Stimulated activated CD8-positive, alpha-beta memory T cell treated with anti-CD3 and anti-CD28 coated beads, Interleukin-4, amount 100 ng/mL, for 1 hour (primary cell): ENCODE measurements at regions not wholly inside any gene's neighbourhood (a gene's known extent, or its start where the extent isn't known, plus 50 kb on each side); places are given as distances from the start of the nearest gene placed in this dataset.

ENCODE experiments used
- DNase-seq, 2 donors: peaks; one replicate each; pipeline ENCODE4 v3.0.0-alpha.2; 2020; ENCODE audit warnings: low read depth in 2 of 2, low spot score in 1 of 2

- DNase-seq = no peak
Measured at GRCh38 chr12:91931111-91931510, 214.5 kb downstream of the BTG1 start.

DNA sequence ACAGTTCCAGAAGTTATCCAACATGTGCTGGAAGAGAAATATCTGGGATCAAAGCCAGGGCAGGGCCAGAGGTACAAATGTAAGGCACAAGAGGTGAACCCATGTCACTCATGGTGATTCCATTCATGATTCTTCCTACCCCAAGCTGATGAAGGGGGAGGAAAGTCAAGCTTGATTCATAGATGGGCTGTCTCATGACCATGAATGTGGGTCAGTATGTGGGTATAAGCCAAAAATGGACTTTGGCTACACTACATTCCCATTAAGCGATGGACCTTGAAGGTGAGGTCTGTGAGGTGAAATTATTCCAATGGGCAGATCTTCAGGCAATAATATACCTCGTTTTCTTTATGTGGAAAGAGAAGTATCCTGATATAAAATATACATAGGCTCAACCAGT, 217.1 kb downstream of the BTG1 start:
- no peak for DNase-seq

DNA sequence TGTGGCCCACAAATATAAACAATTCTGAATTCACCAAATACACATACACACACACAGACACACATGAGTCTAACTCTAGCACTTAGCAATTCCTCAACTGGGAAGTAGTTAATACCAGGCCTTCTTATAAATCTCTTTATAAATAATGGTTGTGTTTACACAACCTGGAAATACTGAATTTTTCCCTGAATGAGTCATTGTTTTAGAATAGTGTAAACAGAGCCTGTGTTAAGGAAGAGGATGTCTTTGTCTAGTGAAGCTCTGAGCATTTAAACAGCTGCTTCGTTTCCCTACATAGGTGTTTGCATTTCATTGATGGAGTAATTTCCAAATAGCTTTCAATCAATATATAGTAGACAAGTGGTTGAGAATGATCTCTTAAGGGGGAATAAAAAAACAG, 218.8 kb downstream of the BTG1 start:
- no peak for DNase-seq

DNA sequence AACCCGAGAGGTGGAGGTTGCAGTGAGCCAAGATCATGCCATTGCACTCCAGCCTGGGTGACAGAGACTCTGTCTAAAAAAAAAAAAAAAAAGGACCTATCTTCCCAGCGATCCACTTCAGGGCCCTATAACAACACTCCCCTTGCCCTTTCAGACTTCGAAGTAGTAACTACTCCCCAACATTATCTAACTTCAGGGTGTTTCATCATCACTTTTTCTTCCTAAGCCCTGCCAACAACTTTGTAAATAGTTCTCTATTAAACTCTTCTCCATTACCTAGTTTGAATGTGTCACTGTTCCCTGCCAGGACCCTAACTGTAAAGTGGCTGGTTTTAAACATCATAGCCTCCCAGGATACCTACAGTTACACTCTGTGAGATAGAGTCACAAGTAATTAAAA, 220.8 kb downstream of the BTG1 start:
- no peak for DNase-seq

DNA sequence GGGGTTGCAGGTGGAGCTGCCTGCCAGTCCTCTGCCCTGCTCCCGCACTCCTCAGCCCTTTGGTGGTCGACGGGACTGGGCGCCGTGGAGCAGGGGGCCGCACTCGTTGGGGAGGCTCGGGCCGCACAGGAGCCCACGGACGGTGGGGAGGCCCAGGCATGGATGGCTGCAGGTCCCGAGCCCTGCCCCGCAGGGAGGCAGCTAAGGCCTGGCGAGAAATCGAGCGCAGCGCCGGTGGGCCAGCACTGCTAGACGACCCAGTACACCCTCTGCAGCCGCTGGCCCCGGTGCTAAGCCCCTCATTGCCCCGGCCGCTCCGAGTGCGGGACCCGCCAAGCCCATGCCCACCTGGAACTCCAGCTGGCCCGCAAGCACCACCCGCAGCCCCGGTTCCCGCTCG, 221.8 kb downstream of the BTG1 start:
- DNase-seq = no peak

DNA sequence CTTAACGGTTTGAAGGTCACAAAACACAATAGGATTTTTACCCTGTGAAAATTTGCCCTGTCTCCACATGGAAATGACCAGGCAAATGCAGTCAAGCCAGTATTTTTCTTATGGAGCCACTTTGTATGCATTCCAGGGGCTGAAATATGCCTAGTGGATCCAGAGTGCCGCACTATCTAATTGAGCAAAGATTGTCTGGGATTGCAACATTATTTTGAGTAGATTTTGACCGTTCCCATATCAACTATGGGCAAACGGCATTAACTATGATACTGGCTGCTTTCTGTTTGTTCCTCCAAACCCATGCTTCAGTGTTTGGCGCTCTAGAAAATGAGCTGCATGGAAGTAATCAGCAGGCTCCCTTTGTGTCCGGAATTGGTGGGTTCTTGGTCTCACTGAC, 223.0 kb downstream of the BTG1 start:
- no peak for DNase-seq

DNA sequence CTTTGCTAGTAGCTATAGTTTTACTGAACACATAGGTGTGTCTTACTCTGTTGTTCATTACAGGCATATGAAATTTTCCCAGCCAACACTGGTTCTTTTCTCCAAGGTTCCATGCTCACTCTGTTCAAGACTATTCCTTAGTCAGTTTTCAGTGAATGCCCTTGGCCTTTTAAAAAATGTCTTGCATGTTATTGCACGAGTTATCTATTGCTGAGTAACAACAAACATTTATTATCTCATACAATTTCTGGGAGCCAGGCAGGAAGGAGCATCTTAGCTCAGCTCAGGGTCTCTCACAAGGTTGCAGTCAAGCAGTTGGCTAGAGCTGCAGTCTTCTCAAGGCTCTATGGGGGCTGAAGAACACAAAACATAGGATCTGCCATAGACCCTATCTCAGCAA, 223.5 kb downstream of the BTG1 start:
- no peak for DNase-seq

GRCh38 chr12:91921555-91921954, 224.1 kb downstream of the BTG1 start:
- no peak for DNase-seq

DNA sequence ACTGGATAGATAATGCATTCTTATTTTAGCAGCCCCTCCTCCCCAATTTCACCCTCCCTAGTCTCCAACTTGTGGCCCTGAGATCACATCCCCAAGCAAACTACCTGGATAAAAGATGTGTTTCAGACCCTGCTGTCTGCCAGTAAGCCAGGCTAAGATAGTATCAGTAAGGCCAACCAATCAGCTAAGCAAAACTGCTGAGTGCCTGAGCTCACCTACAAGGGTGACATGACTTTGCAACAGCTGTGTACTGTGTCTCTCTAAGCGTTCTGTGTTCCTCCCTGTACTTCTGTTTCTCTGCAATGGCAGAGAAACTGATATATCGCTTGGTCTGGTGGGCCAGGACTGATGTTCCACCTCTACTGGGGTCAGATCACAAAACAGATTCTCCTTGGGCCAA, 224.9 kb downstream of the BTG1 start:
- no peak for DNase-seq

DNA sequence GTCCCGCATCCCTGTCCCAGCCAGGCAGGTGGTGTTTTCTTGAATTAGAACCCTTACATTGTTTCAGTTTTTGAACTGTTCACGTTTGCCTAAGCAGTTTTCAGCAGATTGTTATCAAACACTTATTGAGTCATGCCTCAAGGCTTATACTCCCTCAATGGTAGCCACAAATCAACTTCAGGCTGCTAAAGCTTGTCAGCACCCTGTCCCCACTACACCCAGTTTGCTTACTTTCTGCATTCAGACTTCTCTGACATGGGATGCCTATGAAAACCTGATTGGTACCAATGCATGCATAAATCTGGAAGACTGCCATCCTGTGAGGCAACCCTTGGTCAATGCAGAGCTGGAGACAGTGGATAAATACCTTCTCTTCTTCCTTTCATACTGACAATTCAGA, 225.4 kb downstream of the BTG1 start:
- no peak for DNase-seq

GRCh38 chr12:91918431-91918830, 227.2 kb downstream of the BTG1 start:
- no peak for DNase-seq

DNA sequence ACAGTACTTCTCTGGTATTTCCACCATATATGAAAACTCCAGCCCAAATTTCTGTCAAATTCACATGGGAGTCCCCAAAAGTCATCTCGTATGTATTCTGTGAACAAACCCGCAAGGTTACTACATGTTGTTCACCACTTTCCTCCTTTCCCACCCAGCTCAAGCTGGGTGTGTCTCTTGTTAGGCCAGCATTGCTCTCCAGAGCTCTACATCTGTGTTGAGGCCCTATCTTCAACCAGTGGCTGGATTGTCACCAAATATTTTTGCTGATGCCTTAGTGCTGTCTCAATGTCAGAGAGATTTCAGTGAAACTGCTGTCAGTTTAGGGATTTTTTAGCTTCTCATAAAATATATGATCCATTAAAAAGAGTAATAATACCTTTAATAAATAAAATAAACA, 230.9 kb downstream of the BTG1 start:
- DNase-seq = no peak

GRCh38 chr12:91913651-91914050, 232.0 kb downstream of the BTG1 start:
- no peak for DNase-seq

GRCh38 chr12:91913124-91913523, 232.5 kb downstream of the BTG1 start:
- no peak for DNase-seq

DNA sequence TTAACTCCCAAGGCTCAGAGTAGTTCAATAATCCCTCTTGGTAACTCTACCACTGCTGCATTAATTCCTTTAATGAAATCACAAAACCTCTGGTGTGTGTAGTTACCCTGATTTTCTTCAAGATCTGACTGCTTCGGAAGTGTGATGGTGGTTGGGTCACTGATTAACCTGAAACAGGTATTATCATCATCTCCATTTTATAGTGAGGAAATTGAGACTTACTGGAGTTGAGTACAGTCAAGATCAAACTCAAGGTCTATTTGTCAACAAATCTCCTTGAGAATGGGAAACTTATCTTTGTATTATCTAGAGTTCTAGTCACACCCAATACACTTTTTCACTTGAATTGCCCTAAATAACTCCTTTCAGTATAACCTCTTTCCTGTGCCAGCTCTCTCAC, 233.5 kb downstream of the BTG1 start:
- no peak for DNase-seq

DNA sequence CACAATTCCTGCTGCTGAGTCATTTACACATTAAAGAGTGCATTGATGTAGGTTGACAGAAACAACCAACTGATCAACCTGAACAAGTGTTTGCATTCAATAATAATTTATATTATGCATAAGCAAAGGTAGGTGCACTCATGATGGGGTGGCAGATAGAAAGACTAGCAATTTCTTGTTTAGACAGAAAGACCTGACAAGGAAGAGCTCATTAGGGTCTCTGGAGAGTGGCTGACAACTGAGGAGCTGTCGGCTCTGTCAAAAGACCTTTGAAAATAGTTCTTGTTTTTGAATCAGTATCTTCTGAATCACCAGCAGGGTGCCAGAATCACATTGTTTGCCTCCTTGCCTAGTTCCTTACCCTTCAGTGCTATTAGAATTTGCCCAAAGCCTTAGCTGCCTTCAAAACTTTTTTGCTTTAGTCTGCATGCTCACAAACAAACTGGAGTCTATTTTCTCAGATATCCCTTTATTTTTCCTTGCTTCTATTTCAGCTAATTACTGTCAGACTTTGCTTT, 234.7 kb downstream of the BTG1 start:
- DNase-seq = no peak

- DNase-seq = no peak
Measured at GRCh38 chr12:91902860-91903683, 242.6 kb downstream of the BTG1 start.

GRCh38 chr12:91901381-91902074, 244.1 kb downstream of the BTG1 start:
- no peak for DNase-seq

DNA sequence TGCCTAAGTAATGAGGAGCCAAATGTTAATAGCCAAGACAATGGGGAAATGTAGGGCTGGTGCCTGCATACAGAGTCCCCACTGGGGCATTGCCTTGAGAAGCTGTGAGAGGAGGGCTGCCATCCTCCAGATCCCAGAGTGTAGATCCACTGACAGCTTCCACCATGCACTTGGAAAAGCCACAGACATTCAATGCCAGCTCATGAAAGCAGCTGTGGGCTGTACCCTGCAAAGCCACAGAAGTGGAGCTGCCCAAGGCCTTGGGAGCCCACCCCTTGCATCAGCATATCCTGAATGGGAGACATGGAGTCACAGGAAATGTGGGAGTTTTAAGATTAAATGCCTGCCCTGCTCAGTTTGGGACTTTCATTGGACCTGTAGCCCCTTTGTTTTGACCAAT, 244.7 kb downstream of the BTG1 start:
- no peak for DNase-seq

GRCh38 chr12:91899056-91899455, 246.6 kb downstream of the BTG1 start:
- no peak for DNase-seq

DNA sequence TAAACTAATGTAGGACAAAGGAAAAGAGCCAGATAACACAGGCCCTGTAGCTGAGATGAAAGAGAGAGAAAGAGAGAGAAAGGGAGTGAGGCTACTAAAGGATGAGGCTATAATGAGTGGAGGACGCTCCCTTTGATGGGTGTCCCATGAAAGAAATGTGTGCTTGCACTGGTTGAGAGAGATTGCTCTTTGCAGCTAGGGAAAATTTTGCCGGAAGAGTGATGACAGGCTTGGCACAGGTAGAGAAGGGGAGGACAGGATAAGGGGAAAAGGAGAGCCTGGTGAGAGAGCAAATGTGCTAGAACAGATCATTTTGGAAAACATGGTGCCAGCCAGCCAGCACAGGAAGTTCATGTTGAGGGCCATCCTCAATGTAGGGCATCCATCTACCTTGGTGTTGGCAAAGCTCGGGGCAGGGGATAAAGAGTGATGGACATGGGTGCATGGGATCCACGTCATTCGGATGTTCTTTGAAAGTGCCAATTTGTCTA, 248.6 kb downstream of the BTG1 start:
- no peak for DNase-seq

- DNase-seq = no peak
Measured at GRCh38 chr12:91896286-91897024, 249.2 kb downstream of the BTG1 start.
